ENCODE measurements at regions not wholly inside any gene's neighbourhood (a gene's known extent, or its start where the extent isn't known, plus 50 kb on each side); places are given as distances from the start of the nearest gene placed in this dataset.

GRCh38 chr6:153526479-153526878, 395.4 kb upstream of the RGS17 start:
- intact Hi-C loops (cut with micrococcal nuclease): no loop called here
- POLR2A ChIA-PET: no interaction called here
- ATAC-seq (ENCODE audit: low read depth) (no peak), DNase-seq (no peak)
- Histone ChIP-seq H3K4me2 (replicated peaks; ENCODE audit: low read depth, low read length, poor library complexity, severe bottlenecking) (no peak overlapping the region), H2AFZ (ENCODE audit: insufficient read depth, low read depth, low read length, poor library complexity, severe bottlenecking) (no peak overlapping the region), H3K27me3 (replicated peaks in 1 of 4; ENCODE audit: control extremely low read depth in 1 of 4, control insufficient read depth in 3 of 4, insufficient read depth in 4 of 4, low read length in 3 of 4) (no peaks in the 10 kb centered on the region), H4K20me1 (ENCODE audit: control insufficient read depth, insufficient read depth, low read length, poor library complexity, severe bottlenecking) (no peaks in the 10 kb centered on the region), H3K36me3 (replicated peaks in 1 of 2; ENCODE audit: control extremely low read depth in 1 of 2, control insufficient read depth in 1 of 2, extremely low read depth in 1 of 2, insufficient read depth in 2 of 2, low read length in 1 of 2) (no peaks in the 10 kb centered on the region), H3K79me2 (ENCODE audit: control insufficient read depth, insufficient read depth, low read length) (no peaks in the 10 kb centered on the region), H3K9ac (ENCODE audit: low read length) (no peak overlapping the region), H3K9me3 (ENCODE audit: control extremely low read depth in 1 of 3, control insufficient read depth in 2 of 3, insufficient read depth in 1 of 3, low read length in 2 of 3) (peaks cover 0 to 2% (median 0%) of the 10 kb centered on the region in 3 donors), H3K4me1 (ENCODE audit: control insufficient read depth in 2 of 2, insufficient read depth in 2 of 2, low read length in 2 of 2) (no peaks in the 10 kb centered on the region), H3K4me3 (ENCODE audit: control extremely low read depth in 1 of 5, extremely low read depth in 1 of 5, insufficient read depth in 1 of 5, low read depth in 2 of 5, low read length in 4 of 5) (no peak overlapping the region), H3K27ac (ENCODE audit: low read length in 2 of 2) (no peak overlapping the region)
- Mint-ChIP-seq H3K4me3 (no peak overlapping the region), H3K27me3 (no peaks in the 10 kb centered on the region), H3K4me1 (no peaks in the 10 kb centered on the region), H3K27ac (no peak overlapping the region), H3K9me3 (ENCODE audit: insufficient read depth) (peaks cover 5% of the 10 kb centered on the region)
- no CpG with 5 or more reads among the region's 3 CpGs for whole genome bisulfite sequencing (ENCODE audit: insufficient coverage)
- TF ChIP-seq CTCF (IDR thresholded peaks at IDR 0.05) (no peak), EZH2 (IDR thresholded peaks at IDR 0.05; ENCODE audit: borderline replicate concordance, insufficient read depth, low read depth, low read length, poor library complexity, severe bottlenecking) (no peak)
- CTCF ChIA-PET: no interaction called here

GRCh38 chr6:153525998-153526397, 394.9 kb upstream of the RGS17 start:
- Mint-ChIP-seq H3K27me3 (no peaks in the 10 kb centered on the region), H3K4me1 (no peaks in the 10 kb centered on the region), H3K9me3 (ENCODE audit: insufficient read depth) (peaks cover 1% of the 10 kb centered on the region), H3K4me3 (no peak overlapping the region), H3K27ac (no peak overlapping the region)
- Histone ChIP-seq H3K27ac (ENCODE audit: low read length in 2 of 2) (no peak overlapping the region), H2AFZ (ENCODE audit: insufficient read depth, low read depth, low read length, poor library complexity, severe bottlenecking) (no peak overlapping the region), H3K4me1 (ENCODE audit: control insufficient read depth in 2 of 2, insufficient read depth in 2 of 2, low read length in 2 of 2) (no peaks in the 10 kb centered on the region), H3K79me2 (ENCODE audit: control insufficient read depth, insufficient read depth, low read length) (no peaks in the 10 kb centered on the region), H3K9ac (ENCODE audit: low read length) (no peak overlapping the region), H3K27me3 (replicated peaks in 1 of 4; ENCODE audit: control extremely low read depth in 1 of 4, control insufficient read depth in 3 of 4, insufficient read depth in 4 of 4, low read length in 3 of 4) (no peaks in the 10 kb centered on the region), H4K20me1 (ENCODE audit: control insufficient read depth, insufficient read depth, low read length, poor library complexity, severe bottlenecking) (no peaks in the 10 kb centered on the region), H3K36me3 (replicated peaks in 1 of 2; ENCODE audit: control extremely low read depth in 1 of 2, control insufficient read depth in 1 of 2, extremely low read depth in 1 of 2, insufficient read depth in 2 of 2, low read length in 1 of 2) (no peaks in the 10 kb centered on the region), H3K9me3 (ENCODE audit: control extremely low read depth in 1 of 3, control insufficient read depth in 2 of 3, insufficient read depth in 1 of 3, low read length in 2 of 3) (peaks cover 0 to 4% (median 0%) of the 10 kb centered on the region in 3 donors), H3K4me2 (replicated peaks; ENCODE audit: low read depth, low read length, poor library complexity, severe bottlenecking) (no peak overlapping the region), H3K4me3 (ENCODE audit: control extremely low read depth in 1 of 5, extremely low read depth in 1 of 5, insufficient read depth in 1 of 5, low read depth in 2 of 5, low read length in 4 of 5) (no peak overlapping the region)
- no peak for DNase-seq
- ChIA-PET CTCF (no interaction called here), POLR2A (no interaction called here)
- ATAC-seq (ENCODE audit: low read depth): no peak
- no CpG with 5 or more reads among the region's 1 CpG for WGBS (ENCODE audit: insufficient coverage)
- TF ChIP-seq EZH2 (IDR thresholded peaks at IDR 0.05; ENCODE audit: borderline replicate concordance, insufficient read depth, low read depth, low read length, poor library complexity, severe bottlenecking) (no peak), CTCF (IDR thresholded peaks at IDR 0.05) (no peak)
- intact Hi-C loops (cut with micrococcal nuclease): no loop called here
